Peyer's patch (tissue), 4 donors: ENCODE measurements at regions not wholly inside any gene's neighbourhood (a gene's known extent, or its start where the extent isn't known, plus 50 kb on each side); places are given as distances from the start of the nearest gene placed in this dataset.

Source experiments
- CTCF ChIP-seq, 6 experiments: fragments of 450-650 bp in 4 of 6; fragments of 200-600 bp in 2 of 6; sonication (generic) in 1 of 6; IDR thresholded peaks; one replicate each; pipeline ENCODE4 v1.5.1; 2017 to 2019; ENCODE audit warnings: antibody characterized with exemption in 6 of 6, mild to moderate bottlenecking in 3 of 6, moderate library complexity in 1 of 6
- POLR2A ChIP-seq, 2 donors: fragments of 450-650 bp; IDR thresholded peaks; one replicate each; pipeline ENCODE4 v1.5.1; 2017; ENCODE audit warnings: antibody characterized with exemption in 2 of 2, mild to moderate bottlenecking in 2 of 2, moderate library complexity in 2 of 2

- TF ChIP-seq CTCF (IDR thresholded peaks at IDR 0.05) = no peak
- no peak for TF ChIP-seq POLR2A (IDR thresholded peaks at IDR 0.05)
These were observed 72.8 kb downstream of the CLDN1 start for GRCh38 chr3:190249414-190249813.
